Transverse colon (tissue), 4 donors: ENCODE measurements at regions not wholly inside any gene's neighbourhood (a gene's known extent, or its start where the extent isn't known, plus 50 kb on each side); places are given as distances from the start of the nearest gene placed in this dataset.

Experiments used
- DNase-seq: peaks from one replicate; pipeline ENCODE4 v3.0.0-alpha.2; 2019
- H3K27ac ChIP-seq, 4 donors: fragments of 200-600 bp; sonication (generic); 2 replicates each; pipeline ENCODE4 v1.5.1; 2016 to 2018; ENCODE audit warnings: inconsistent platforms in 4 of 4
- H3K27me3 ChIP-seq: fragments of 200-600 bp; sonication (generic); 2 replicates; pipeline ENCODE4 v1.5.1; 2017; ENCODE audit warnings: inconsistent platforms
- H3K36me3 ChIP-seq, 4 donors: fragments of 200-600 bp; sonication (generic); 2 replicates each; pipeline ENCODE4 v1.5.1; 2017 to 2019; ENCODE audit warnings: inconsistent platforms in 4 of 4
- H3K4me1 ChIP-seq, 4 donors: fragments of 200-600 bp; sonication (generic); 2 replicates each; pipeline ENCODE4 v1.5.1; 2017 to 2020; ENCODE audit warnings: inconsistent platforms in 4 of 4
- H3K4me3 ChIP-seq, 4 donors: fragments of 200-600 bp; sonication (generic); 1 replicate in 1 of 4; 2 replicates in 3 of 4; pipeline versions ENCODE4 v1.5.1 to v1.6.1; 2017 to 2019; ENCODE audit warnings: inconsistent platforms in 4 of 4
- H3K9me3 ChIP-seq, 2 donors: fragments of 200-600 bp; sonication (generic); 2 replicates each; pipeline ENCODE4 v1.5.1; 2017 to 2019; ENCODE audit warnings: inconsistent platforms in 2 of 2
- EP300 ChIP-seq: sonication (generic); formaldehyde crosslinking; IDR thresholded peaks from one replicate; pipeline ENCODE4 v1.6.1; 2017; ENCODE audit warnings: antibody characterized with exemption, low read depth
- POLR2A ChIP-seq: fragments of 450-650 bp; IDR thresholded peaks from one replicate; pipeline ENCODE4 v1.6.1; 2016; ENCODE audit warnings: antibody characterized with exemption, mild to moderate bottlenecking, moderate library complexity
- POLR2AphosphoS5 ChIP-seq, 3 donors: sonication (generic); formaldehyde crosslinking; IDR thresholded peaks; one replicate each; pipeline ENCODE4 v1.6.1; 2016; ENCODE audit warnings: antibody characterized with exemption in 3 of 3
- WGBS, 2 donors: methylation state at CpG; one replicate each; pipeline ENCODE4 v1.1.5; 2018; ENCODE audit warnings: low coverage in 1 of 2; 5-methylcytosine and 5-hydroxymethylcytosine counted together
- in situ Hi-C, 4 donors: fragments of 200-750 bp; cut with MboI; loops; one replicate each; pipeline versions ENCODE4 v1.15.0 to v1.15.1; 2017; ENCODE audit warnings: low sequenced_read_pairs in 3 of 4, low pct_ligation_motif_present in 1 of 4, low pct_unique_long_range_greater_than_20kb in 1 of 4
- intact Hi-C: fragments of 100-400 bp; cut with DNase I; formaldehyde crosslinking; loops from one replicate; pipeline ENCODE4 v1.15.1; 2023; ENCODE audit warnings: low total_unique reads
- TF ChIP-seq, protein P1 (sequence below), 5 experiments: fragments of 200-600 bp in 3 of 5; fragments of 450-650 bp in 2 of 5; sonication (generic) in 3 of 5; IDR thresholded peaks; 1 replicate in 2 of 5; 2 replicates in 3 of 5; pipeline ENCODE4 v1.5.1; 2016 to 2017; ENCODE audit warnings: antibody characterized with exemption in 5 of 5, inconsistent platforms in 3 of 5, mild to moderate bottlenecking in 2 of 5, moderate library complexity in 1 of 5

DNA sequence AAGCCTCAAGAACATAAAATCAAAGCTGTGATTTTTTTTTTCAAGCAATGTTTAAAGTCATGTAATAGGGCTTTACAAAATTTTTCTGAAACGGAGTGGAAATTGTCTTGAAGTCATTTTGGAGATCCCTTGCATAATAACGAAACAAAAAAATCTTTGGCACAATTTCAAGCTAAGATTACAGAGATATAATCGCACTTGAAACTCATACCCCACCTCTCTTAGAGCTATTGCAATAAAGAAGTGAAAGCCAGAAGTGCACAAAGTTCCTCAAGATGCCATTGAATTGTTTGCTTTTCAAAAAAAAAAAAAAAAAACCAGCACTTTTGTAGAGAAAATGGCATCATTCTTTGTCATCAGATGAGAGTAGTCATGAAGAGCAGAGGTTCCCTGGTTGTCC, 152.3 kb downstream of the PAX3 start:
- Histone ChIP-seq H3K4me3 (no peak overlapping the region), H3K27me3 (no peaks in the 10 kb centered on the region), H3K4me1 (no peaks in the 10 kb centered on the region), H3K36me3 (no peaks in the 10 kb centered on the region), H3K9me3 (no peaks in the 10 kb centered on the region), H3K27ac (no peak overlapping the region)
- 39 to 47% methylated on average over 3 of the region's 3 CpGs for WGBS, 2 donors
- in situ Hi-C loops: no loop called here
- intact Hi-C loops: no loop called here
- no peak for DNase-seq
- TF ChIP-seq, protein P1, sequence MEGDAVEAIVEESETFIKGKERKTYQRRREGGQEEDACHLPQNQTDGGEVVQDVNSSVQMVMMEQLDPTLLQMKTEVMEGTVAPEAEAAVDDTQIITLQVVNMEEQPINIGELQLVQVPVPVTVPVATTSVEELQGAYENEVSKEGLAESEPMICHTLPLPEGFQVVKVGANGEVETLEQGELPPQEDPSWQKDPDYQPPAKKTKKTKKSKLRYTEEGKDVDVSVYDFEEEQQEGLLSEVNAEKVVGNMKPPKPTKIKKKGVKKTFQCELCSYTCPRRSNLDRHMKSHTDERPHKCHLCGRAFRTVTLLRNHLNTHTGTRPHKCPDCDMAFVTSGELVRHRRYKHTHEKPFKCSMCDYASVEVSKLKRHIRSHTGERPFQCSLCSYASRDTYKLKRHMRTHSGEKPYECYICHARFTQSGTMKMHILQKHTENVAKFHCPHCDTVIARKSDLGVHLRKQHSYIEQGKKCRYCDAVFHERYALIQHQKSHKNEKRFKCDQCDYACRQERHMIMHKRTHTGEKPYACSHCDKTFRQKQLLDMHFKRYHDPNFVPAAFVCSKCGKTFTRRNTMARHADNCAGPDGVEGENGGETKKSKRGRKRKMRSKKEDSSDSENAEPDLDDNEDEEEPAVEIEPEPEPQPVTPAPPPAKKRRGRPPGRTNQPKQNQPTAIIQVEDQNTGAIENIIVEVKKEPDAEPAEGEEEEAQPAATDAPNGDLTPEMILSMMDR (IDR thresholded peaks at IDR 0.05): no peak
- TF ChIP-seq EP300 (no peak), POLR2AphosphoS5 (IDR thresholded peaks at IDR 0.05) (no peak), POLR2A (no peak)

DNA sequence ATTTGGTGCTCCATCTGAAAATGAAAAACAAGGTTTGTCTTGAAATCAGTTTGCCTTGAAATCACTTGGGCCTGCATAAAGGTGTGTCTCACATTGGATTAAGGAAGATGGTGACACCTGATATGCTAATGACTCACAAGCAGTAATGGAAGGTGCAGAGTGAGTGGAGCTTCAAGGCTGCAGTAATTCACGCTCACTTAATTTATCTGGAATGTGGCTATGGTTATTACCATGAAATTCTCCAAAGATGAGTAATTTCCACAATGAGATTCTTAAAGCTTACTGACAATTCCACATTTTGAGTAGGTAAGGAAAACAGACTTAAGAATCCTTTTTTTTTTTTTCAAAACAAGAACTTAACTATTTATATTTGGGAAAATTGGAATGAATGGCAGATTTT, 156.8 kb downstream of the PAX3 start:
- in situ Hi-C loops (no loop called here), intact Hi-C loops (no loop called here)
- TF ChIP-seq POLR2AphosphoS5 (IDR thresholded peaks at IDR 0.05): no peak
- no peak for TF ChIP-seq EP300
- TF ChIP-seq, protein P1 (IDR thresholded peaks at IDR 0.05): no peak
- DNase-seq: no peak
- Histone ChIP-seq H3K9me3 (no peaks in the 10 kb centered on the region), H3K4me1 (no peaks in the 10 kb centered on the region), H3K27me3 (no peaks in the 10 kb centered on the region), H3K36me3 (no peaks in the 10 kb centered on the region), H3K27ac (no peak overlapping the region), H3K4me3 (no peak overlapping the region)
- WGBS, 2 donors: 81 to 86% methylated on average over 1 of the region's 1 CpG

DNA sequence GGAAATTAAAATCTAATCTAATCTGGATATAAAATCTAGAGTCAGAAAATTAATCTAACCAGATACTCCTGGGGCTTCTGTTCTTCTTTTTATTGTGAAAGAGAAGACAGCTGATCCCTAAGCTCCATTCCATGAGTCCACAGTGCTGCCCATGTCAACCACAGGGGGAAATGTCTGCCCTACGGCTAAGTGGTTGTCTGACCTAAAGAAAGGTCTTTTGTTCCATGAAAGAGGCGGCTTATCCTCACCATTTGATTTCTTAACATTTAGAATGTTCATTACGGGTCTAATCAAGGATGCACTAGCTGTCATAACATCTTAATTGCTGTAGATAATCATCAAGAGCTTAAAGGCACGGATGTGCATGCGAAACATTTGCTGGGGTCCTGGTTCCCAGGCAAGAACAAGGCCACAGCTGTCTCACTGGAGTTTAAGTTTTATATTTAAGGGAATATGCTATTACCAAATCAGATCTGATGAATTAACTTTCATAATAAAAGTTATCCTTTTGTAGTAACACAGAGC, 162.6 kb downstream of the PAX3 start:
- no peaks in the 10 kb centered on the region for H3K9me3 ChIP-seq
- H3K4me3 ChIP-seq: no peak overlapping the region
- in situ Hi-C loops (no loop called here), intact Hi-C loops (no loop called here)
- no peak for DNase-seq
- H3K36me3 ChIP-seq: no peaks in the 10 kb centered on the region
- 64 to 76% methylated on average over 5 of the region's 5 CpGs for WGBS, 2 donors
- H3K27ac ChIP-seq: no peak overlapping the region
- no peaks in the 10 kb centered on the region for H3K27me3 ChIP-seq
- TF ChIP-seq POLR2AphosphoS5 (IDR thresholded peaks at IDR 0.05) (no peak), POLR2A (no peak), EP300 (no peak)
- TF ChIP-seq, protein P1 (IDR thresholded peaks at IDR 0.05): no peak
- no peaks in the 10 kb centered on the region for H3K4me1 ChIP-seq

DNA sequence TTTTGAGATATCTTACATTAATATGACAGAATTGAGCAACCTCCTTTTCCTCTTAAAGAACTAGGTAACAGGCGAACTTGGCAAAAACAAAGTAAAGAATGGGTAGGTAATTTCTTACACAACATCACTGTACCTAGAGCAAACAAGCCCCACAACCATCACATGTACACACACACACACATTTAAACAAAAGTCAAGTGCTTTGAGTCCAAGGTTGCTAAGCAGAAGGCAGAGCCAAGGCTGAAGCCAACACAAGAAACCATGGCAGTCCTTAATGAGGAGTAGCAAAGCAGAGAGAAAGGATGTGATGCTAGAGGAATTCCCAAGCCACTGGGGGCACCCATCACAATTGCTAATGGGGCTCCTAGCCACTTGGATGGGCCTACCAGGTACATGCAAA, 164.1 kb downstream of the PAX3 start:
- intact Hi-C loops (no loop called here), in situ Hi-C loops (no loop called here)
- H3K4me1 ChIP-seq: no peaks in the 10 kb centered on the region
- H3K9me3 ChIP-seq: no peaks in the 10 kb centered on the region
- H3K27ac ChIP-seq: no peak overlapping the region
- WGBS, 2 donors: 60 to 80% methylated on average over 1 of the region's 1 CpG
- TF ChIP-seq EP300 (no peak), POLR2A (no peak)
- TF ChIP-seq, protein P1 (IDR thresholded peaks at IDR 0.05): no peak
- DNase-seq: no peak
- H3K4me3 ChIP-seq: no peak overlapping the region
- H3K36me3 ChIP-seq: no peaks in the 10 kb centered on the region
- H3K27me3 ChIP-seq: no peaks in the 10 kb centered on the region
